ENCODE measurements at regions not wholly inside any gene's neighbourhood (a gene's known extent, or its start where the extent isn't known, plus 50 kb on each side); places are given as distances from the start of the nearest gene placed in this dataset.

GRCh38 chr1:232290570-232290969, 339.4 kb downstream of the SIPA1L2 start:
- intact Hi-C loops (cut with micrococcal nuclease), result no loop called here
- H3K9me1 ChIP-seq (ENCODE audit: insufficient read depth, low read length), result no peaks in the 10 kb centered on the region
- POLR2A ChIA-PET (ENCODE audit: unreplicated experiment), result no interaction called here

More at GRCh38 chr1:232290570-232290969, 339.4 kb downstream of the SIPA1L2 start:
- Histone ChIP-seq H3K36me3 (ENCODE audit: control insufficient read depth, insufficient read depth, low read length) (no peaks in the 10 kb centered on the region), H2AK5ac (ENCODE audit: low read depth, low read length) (no peak overlapping the region), H3K56ac (ENCODE audit: extremely low read depth, insufficient read depth, low read length) (no peak overlapping the region), H3K9me3 (ENCODE audit: control insufficient read depth, insufficient read depth, low read length) (no peaks in the 10 kb centered on the region), H3K4me1 (ENCODE audit: control insufficient read depth, insufficient read depth, low read length) (peaks cover 2% of the 10 kb centered on the region; the same call in 1 of the 2 replicates), H2BK20ac (ENCODE audit: low read depth, low read length) (no peak overlapping the region), H3K27me3 (ENCODE audit: control insufficient read depth, insufficient read depth, low read length) (no peaks in the 10 kb centered on the region; the same call in 1 of the 2 replicates), H3K23ac (ENCODE audit: low read depth, low read length) (no peak overlapping the region), H2BK5ac (ENCODE audit: low read depth, low read length, poor library complexity, severe bottlenecking) (no peak overlapping the region), H2BK120ac (ENCODE audit: low read depth, low read length) (no peak overlapping the region), H3K27ac (ENCODE audit: insufficient read depth, low read length) (no peak overlapping the region), H3K4me2 (ENCODE audit: low read depth, low read length) (no peak overlapping the region), H3K14ac (replicated peaks; ENCODE audit: low read depth, low read length) (no peak overlapping the region), H4K91ac (ENCODE audit: insufficient read depth, low read depth, low read length) (no peak overlapping the region), H3K4me3 (ENCODE audit: insufficient read depth, low read depth, low read length) (no peak overlapping the region), H3K9ac (ENCODE audit: low read depth, low read length) (no peak overlapping the region), H4K20me1 (ENCODE audit: insufficient read depth, low read length) (no peaks in the 10 kb centered on the region), H4K5ac (ENCODE audit: low read depth, low read length) (no peak overlapping the region), H3K79me1 (ENCODE audit: low read depth in 1 of 2, low read length in 2 of 2) (no peaks in the 10 kb centered on the region), H3K18ac (ENCODE audit: low read depth, low read length) (no peak overlapping the region), H3K4ac (ENCODE audit: low read depth, low read length) (no peak overlapping the region), H2BK15ac (ENCODE audit: low read depth, low read length) (no peak overlapping the region), H2AFZ (replicated peaks; ENCODE audit: low read length, poor library complexity) (no peak overlapping the region), H4K8ac (ENCODE audit: low read depth in 2 of 2, low read length in 2 of 2) (no peak overlapping the region), H2AK9ac (replicated peaks; ENCODE audit: low read depth, low read length, poor library complexity) (no peak overlapping the region)
- BruUV-seq (replicated peaks), result no TSS peak
- CTCF ChIA-PET, result no interaction called here
- ATAC-seq (ENCODE audit: low read depth) (no peak), DNase-seq (no peak)
- dilution Hi-C loops (cut with HindIII; ENCODE audit: low sequenced_read_pairs, unreplicated experiment), result no loop called here
- in situ Hi-C loops (cut with MboI; ENCODE audit: low sequenced_read_pairs), result no loop called here
- no peak for TF ChIP-seq NFE2L2 (IDR thresholded peaks at IDR 0.05; ENCODE audit: low read depth, low read length)
- no peak for TF ChIP-seq SMC3 (IDR thresholded peaks at IDR 0.05; ENCODE audit: low read depth, low read length)
- TF ChIP-seq RAD21 (IDR thresholded peaks at IDR 0.05; ENCODE audit: low read length), result no peak
- TF ChIP-seq MXI1 (IDR thresholded peaks at IDR 0.05; ENCODE audit: borderline replicate concordance, low read depth, low read length), result no peak
- TF ChIP-seq RCOR1 (IDR thresholded peaks at IDR 0.05; ENCODE audit: insufficient replicate concordance, low read length), result no peak
- no peak for TF ChIP-seq CHD1 (IDR thresholded peaks at IDR 0.05; ENCODE audit: low read depth, low read length)
- TF ChIP-seq POLR2A (IDR thresholded peaks at IDR 0.05; ENCODE audit: low read depth, low read length), result no peak
- no peak for TF ChIP-seq CEBPB (IDR thresholded peaks at IDR 0.05; ENCODE audit: low read depth, low read length)
- TF ChIP-seq ELK1 (IDR thresholded peaks at IDR 0.05; ENCODE audit: borderline replicate concordance, low read depth, low read length), result no peak
- no peak for TF ChIP-seq MAZ (IDR thresholded peaks at IDR 0.05; ENCODE audit: borderline replicate concordance, low read depth, low read length)
- TF ChIP-seq USF2 (IDR thresholded peaks at IDR 0.05; ENCODE audit: low read depth, low read length), result no peak
- no peak for TF ChIP-seq FOS (IDR thresholded peaks at IDR 0.05; ENCODE audit: low read depth, low read length)
- TF ChIP-seq CTCF (conservative IDR thresholded peaks at IDR 0.05; ENCODE audit: low read depth, low read length), result no peak
- TF ChIP-seq BHLHE40 (IDR thresholded peaks at IDR 0.05; ENCODE audit: low read depth, low read length), result no peak
- no peak for TF ChIP-seq MAFK (IDR thresholded peaks at IDR 0.05; ENCODE audit: low read depth, low read length)

All from IMR-90 (cell line).